MM.1S (cell line): ENCODE measurements at regions not wholly inside any gene's neighbourhood (a gene's known extent, or its start where the extent isn't known, plus 50 kb on each side); places are given as distances from the start of the nearest gene placed in this dataset.

Source experiments
- DNase-seq: peaks from one replicate; pipeline ENCODE4 v3.0.0-alpha.2; 2015
- H2AFZ ChIP-seq: fragments of 300-600 bp; sonication (generic); 2 replicates; pipeline ENCODE4 v1.6.0; 2016; ENCODE audit warnings: antibody characterized with exemption, low read length
- H3F3A ChIP-seq: fragments of 300-600 bp; sonication (generic); 2 replicates; pipeline ENCODE4 v1.6.1; 2016; ENCODE audit warnings: mild to moderate bottlenecking, antibody characterized with exemption, low read length, moderate library complexity, mixed read lengths; ENCODE audit not compliant: insufficient read depth
- H3K27ac ChIP-seq: fragments of 300-600 bp; sonication (generic); 2 replicates; pipeline ENCODE4 v1.5.1; 2016; ENCODE audit warnings: mild to moderate bottlenecking, low read length
- H3K27me3 ChIP-seq: fragments of 300-600 bp; sonication (generic); replicated peaks from 2 replicates; pipeline ENCODE4 v1.6.0; 2016; ENCODE audit warnings: low read length; ENCODE audit not compliant: insufficient read depth
- H3K36me3 ChIP-seq: fragments of 300-600 bp; sonication (generic); replicated peaks from 2 replicates; pipeline ENCODE4 v1.6.1; 2016; ENCODE audit warnings: mild to moderate bottlenecking, low read length, mixed read lengths; ENCODE audit not compliant: insufficient read depth
- H3K4me1 ChIP-seq: fragments of 300-600 bp; sonication (generic); 2 replicates; pipeline ENCODE4 v1.6.1; 2016; ENCODE audit warnings: low read length, mixed read lengths
- H3K4me2 ChIP-seq: fragments of 300-600 bp; sonication (generic); 2 replicates; pipeline ENCODE4 v1.6.0; 2016; ENCODE audit warnings: low read depth, low read length
- H3K4me3 ChIP-seq: fragments of 300-600 bp; sonication (generic); 2 replicates; pipeline ENCODE4 v1.5.1; 2016; ENCODE audit warnings: low read length, mixed read lengths
- H3K79me2 ChIP-seq: fragments of 300-600 bp; sonication (generic); 2 replicates; pipeline ENCODE4 v1.6.1; 2016; ENCODE audit warnings: mixed run types, low read length, mixed read lengths
- H3K9ac ChIP-seq: fragments of 300-600 bp; sonication (generic); 2 replicates; pipeline ENCODE4 v1.6.1; 2016; ENCODE audit warnings: low read length, mixed read lengths
- H3K9me2 ChIP-seq: fragments of 300-600 bp; sonication (generic); replicated peaks from 2 replicates; pipeline ENCODE4 v1.6.1; 2016; ENCODE audit warnings: mild to moderate bottlenecking, low read length, mixed read lengths; ENCODE audit not compliant: insufficient read depth
- H3K9me3 ChIP-seq: fragments of 300-600 bp; sonication (generic); replicated peaks from 2 replicates; pipeline ENCODE4 v1.6.1; 2016; ENCODE audit warnings: mild to moderate bottlenecking, low read length, mixed read lengths; ENCODE audit not compliant: insufficient read depth
- H4K20me1 ChIP-seq: fragments of 300-600 bp; sonication (generic); 2 replicates; pipeline ENCODE4 v1.6.1; 2016; ENCODE audit warnings: mild to moderate bottlenecking, low read length, moderate library complexity, mixed read lengths; ENCODE audit not compliant: insufficient read depth
- EZH2 ChIP-seq: fragments of 300-600 bp; sonication (generic); optimal IDR thresholded peaks from 2 replicates; pipeline ENCODE3; 2017; ENCODE audit warnings: low read depth, mild to moderate bottlenecking, antibody characterized with exemption, low read length, mixed read lengths
- EZH2phosphoT487 ChIP-seq: fragments of 300-600 bp; sonication (generic); IDR thresholded peaks from 2 replicates; pipeline ENCODE4 v1.6.1; 2018; ENCODE audit warnings: antibody characterized with exemption, low read length
- TF ChIP-seq, protein P1 (sequence below): fragments of 300-600 bp; sonication (generic); IDR thresholded peaks from 2 replicates; pipeline ENCODE4 v1.5.1; 2016; ENCODE audit warnings: antibody characterized with exemption, low read length, mixed read lengths

DNA sequence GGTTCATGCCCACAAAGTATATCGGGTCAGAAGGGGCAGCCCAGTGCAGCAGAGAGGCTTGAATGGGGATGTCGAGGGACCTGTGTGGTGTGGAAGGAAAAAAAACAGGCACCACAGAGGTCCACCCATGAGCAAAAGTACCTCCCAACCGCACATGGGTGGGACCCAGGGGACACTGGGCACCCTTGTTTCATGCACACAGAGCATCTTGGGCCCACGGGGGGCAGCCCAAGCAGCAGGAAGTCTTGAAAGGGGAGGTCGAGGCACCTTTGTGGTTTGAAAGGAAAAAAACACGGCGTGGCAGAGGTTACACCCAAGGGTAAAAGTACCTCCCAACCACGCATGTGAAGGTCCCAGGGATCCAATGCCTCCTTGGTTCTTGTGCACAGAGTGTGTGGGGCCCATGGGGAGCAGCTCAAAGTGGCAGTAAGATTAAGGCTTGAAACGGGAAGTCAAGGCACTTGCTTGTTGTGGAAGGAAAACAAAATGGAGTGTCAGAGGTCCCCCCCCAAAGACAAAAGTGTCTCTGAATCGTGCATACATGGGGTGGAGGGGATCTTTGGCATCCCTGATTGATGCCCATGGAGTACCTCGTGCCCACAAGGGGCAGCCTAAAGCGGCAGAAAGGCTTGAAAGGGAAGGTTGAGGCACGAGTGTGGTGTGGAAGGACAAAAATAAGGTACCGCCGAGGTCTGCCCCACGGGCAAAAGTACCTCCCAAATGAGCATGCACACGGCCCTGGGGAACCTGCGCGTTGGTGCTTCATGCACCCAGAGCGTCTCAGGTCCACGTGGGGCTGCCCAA lies 575.5 kb downstream of the ALG10 start:
- no peaks in the 10 kb centered on the region for H3K9me2 ChIP-seq
- no peak overlapping the region for H3K4me2 ChIP-seq
- no peaks in the 10 kb centered on the region for H3K4me1 ChIP-seq
- no peak overlapping the region for H3K4me3 ChIP-seq
- no peaks in the 10 kb centered on the region for H3K9me3 ChIP-seq
- TF ChIP-seq, protein P1, sequence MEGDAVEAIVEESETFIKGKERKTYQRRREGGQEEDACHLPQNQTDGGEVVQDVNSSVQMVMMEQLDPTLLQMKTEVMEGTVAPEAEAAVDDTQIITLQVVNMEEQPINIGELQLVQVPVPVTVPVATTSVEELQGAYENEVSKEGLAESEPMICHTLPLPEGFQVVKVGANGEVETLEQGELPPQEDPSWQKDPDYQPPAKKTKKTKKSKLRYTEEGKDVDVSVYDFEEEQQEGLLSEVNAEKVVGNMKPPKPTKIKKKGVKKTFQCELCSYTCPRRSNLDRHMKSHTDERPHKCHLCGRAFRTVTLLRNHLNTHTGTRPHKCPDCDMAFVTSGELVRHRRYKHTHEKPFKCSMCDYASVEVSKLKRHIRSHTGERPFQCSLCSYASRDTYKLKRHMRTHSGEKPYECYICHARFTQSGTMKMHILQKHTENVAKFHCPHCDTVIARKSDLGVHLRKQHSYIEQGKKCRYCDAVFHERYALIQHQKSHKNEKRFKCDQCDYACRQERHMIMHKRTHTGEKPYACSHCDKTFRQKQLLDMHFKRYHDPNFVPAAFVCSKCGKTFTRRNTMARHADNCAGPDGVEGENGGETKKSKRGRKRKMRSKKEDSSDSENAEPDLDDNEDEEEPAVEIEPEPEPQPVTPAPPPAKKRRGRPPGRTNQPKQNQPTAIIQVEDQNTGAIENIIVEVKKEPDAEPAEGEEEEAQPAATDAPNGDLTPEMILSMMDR = no peak
- TF ChIP-seq EZH2phosphoT487 (no peak), EZH2 (no peak)
- H3K27me3 ChIP-seq = no peaks in the 10 kb centered on the region
- H3K36me3 ChIP-seq = no peaks in the 10 kb centered on the region
- H3F3A ChIP-seq = no peaks in the 10 kb centered on the region
- H3K79me2 ChIP-seq = no peaks in the 10 kb centered on the region
- H3K27ac ChIP-seq = no peak overlapping the region
- H4K20me1 ChIP-seq = no peaks in the 10 kb centered on the region
- H3K9ac ChIP-seq = no peak overlapping the region
- no peak for DNase-seq
- no peak overlapping the region for H2AFZ ChIP-seq

DNA sequence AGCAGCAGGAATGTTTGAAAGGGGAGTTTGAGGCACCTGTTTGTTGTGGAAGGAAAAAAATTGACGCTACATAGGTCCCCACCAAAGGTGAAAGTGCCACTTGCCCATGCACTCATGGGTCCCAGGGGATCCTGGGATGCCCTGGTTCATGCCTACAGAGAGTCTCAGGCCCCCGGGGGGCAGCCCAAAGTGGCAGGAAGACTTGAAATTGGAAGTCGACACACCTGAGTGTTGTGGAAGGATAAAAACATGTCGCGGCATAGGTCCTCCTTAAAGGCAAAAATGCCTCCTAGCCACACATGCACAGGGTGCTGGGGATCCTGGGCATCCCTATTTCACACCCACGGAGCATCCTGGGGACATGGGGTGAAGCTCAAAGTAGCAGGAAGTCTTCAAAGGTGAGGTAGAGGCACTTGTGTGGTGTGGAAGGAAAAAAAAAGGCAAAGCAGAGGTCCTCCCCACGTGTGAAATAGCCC lies 576.1 kb downstream of the ALG10 start:
- Histone ChIP-seq H3K9me3 (no peaks in the 10 kb centered on the region), H3K27me3 (no peaks in the 10 kb centered on the region), H3K4me2 (no peak overlapping the region), H4K20me1 (no peaks in the 10 kb centered on the region), H3K36me3 (no peaks in the 10 kb centered on the region), H3K27ac (no peak overlapping the region), H3K4me1 (no peaks in the 10 kb centered on the region), H3K79me2 (no peaks in the 10 kb centered on the region), H3K9me2 (no peaks in the 10 kb centered on the region), H3K4me3 (no peak overlapping the region), H2AFZ (no peak overlapping the region), H3F3A (no peaks in the 10 kb centered on the region), H3K9ac (no peak overlapping the region)
- TF ChIP-seq EZH2 = no peak
- TF ChIP-seq, protein P1 = no peak
- TF ChIP-seq EZH2phosphoT487 = no peak
- DNase-seq = no peak

DNA sequence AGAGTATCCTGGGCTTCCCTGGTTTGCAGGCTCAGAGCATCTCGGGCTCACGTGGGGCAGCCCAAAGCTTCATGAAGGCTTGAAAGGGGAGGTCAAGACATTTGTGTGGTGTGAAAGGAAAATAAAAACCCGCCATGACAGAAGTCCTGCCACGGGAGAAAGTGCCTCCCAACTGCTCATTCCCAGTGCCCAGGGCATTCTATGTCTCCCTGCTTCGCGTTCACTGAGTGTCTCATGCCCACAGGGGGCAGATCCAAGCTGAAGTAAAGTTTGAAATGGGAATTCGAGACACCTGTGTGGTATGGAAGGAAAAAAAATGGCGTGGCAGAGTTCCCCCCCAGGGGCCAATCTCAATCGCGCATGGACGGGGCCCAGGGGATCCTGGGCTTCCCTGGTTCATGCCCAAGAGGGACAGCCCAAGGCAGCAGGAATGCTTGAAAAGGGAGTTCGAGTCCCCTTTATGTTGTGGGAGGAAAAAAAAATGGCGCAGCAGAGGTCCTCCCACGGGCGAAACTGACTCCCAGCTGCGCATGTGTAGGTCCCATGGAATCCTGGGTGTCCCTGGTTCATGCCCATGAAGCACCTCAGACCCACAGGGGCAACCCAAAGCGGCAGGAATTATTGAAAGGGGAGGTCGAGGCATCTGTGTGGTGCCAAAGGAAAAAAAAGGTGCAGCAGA lies 576.7 kb downstream of the ALG10 start:
- Histone ChIP-seq H2AFZ (no peak overlapping the region), H3K27ac (no peak overlapping the region), H4K20me1 (no peaks in the 10 kb centered on the region), H3K9me3 (no peaks in the 10 kb centered on the region), H3K9ac (no peak overlapping the region), H3K27me3 (no peaks in the 10 kb centered on the region), H3K9me2 (no peaks in the 10 kb centered on the region), H3F3A (no peaks in the 10 kb centered on the region), H3K36me3 (no peaks in the 10 kb centered on the region), H3K4me1 (no peaks in the 10 kb centered on the region), H3K4me3 (no peak overlapping the region), H3K79me2 (no peaks in the 10 kb centered on the region), H3K4me2 (no peak overlapping the region)
- TF ChIP-seq EZH2phosphoT487 = no peak
- TF ChIP-seq, protein P1 = no peak
- no peak for TF ChIP-seq EZH2
- DNase-seq = no peak
